GM19397 (cell line): ENCODE measurements at regions not wholly inside any gene's neighbourhood (a gene's known extent, or its start where the extent isn't known, plus 50 kb on each side); places are given as distances from the start of the nearest gene placed in this dataset.

ENCODE experiments used
- ATAC-seq: cut with Tn5 transposase; IDR thresholded peaks from one replicate; pipeline ENCODE4 v1.9.1; 2021; ENCODE audit warnings: mild to moderate bottlenecking, moderate library complexity; ENCODE audit not compliant: unreplicated experiment

GRCh38 chr16:5527817-5528216 lies 430.2 kb upstream of the EEF2KMT start:
- no peak for ATAC-seq

GRCh38 chr16:5526826-5527225 lies 429.2 kb upstream of the EEF2KMT start:
- no peak for ATAC-seq

DNA sequence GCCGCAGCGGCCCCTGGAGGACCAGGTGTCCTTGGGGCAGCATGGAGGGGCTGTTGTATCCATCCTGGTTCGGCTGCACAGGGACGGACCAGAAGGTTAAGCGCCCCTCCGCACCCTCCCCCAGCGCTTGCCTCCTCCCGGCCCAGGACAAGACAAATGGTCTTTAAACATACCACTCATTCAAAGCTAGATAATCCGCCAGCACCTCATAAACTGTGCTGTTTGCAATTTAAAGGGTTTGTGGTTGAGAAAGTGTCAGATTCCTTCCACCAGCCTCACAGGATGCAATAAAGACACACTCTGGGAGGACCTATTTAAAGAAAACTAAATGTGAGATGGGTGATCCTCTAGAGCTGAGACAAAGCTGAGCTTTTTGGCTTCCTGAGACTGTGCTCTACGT lies 426.2 kb upstream of the EEF2KMT start:
- ATAC-seq: no peak

DNA sequence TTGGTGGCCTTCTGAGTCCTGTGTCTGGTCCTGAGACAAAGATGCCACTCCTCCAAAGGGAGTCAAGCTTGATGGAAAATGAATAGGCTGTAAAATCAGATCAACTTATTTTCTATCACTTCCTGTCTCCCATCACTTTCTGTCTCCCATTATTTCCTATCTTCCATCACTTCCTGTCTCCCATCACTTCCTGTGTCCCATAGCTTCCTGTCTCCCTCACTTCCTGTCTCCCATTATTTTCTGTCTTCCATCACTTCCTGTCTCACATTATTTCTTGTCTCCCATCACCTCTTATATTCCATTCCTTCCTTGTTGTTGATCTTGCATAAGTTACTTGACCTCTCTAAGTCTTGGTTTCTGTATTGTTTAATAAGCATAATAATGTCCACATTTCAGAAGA lies 418.5 kb upstream of the EEF2KMT start:
- no peak for ATAC-seq

DNA sequence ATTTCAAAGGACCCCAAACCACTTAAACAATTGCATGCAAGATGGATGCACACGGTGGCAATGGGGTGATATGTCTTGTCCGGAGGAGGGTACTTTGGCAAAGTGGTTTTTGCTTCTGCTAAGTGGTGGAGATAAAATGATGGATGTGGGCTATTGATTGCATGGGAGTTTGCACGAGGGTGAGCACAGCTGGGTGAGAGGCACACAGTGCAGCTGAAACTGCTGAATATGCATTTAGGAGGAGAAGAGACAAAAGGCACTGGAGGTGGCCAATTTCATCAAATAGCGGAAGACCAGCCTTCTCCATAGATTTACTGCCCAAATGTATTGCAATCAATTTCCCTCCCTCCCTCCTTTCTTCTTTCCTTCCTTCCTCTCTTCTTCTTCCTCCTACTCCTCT lies 414.4 kb upstream of the EEF2KMT start:
- no peak for ATAC-seq

- ATAC-seq: no peak
Measured at GRCh38 chr16:5510819-5511370, 413.3 kb upstream of the EEF2KMT start.

DNA sequence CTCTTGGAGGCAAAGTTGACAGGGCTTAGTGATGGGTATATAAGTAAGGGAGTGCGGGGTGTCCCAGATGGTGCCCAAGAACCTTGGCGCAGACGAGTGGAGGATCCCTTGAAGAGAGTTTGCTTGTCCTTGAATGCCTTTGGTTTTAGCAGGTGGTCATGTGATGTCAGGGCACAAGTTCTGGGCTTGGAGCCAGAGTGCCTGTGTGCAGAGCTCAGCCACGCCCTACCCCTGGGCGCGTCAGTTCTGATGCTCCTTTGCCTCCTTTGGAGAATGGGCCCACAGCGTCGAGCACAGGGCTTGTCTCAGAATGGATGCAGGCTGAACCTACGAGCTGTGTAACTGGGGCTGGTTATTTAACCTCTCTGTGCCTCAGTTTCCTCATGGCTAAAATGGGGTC lies 412.2 kb upstream of the EEF2KMT start:
- no peak for ATAC-seq

- ATAC-seq: no peak
Measured at GRCh38 chr16:5509336-5509735, 411.7 kb upstream of the EEF2KMT start.

GRCh38 chr16:5508371-5508770 lies 410.8 kb upstream of the EEF2KMT start:
- ATAC-seq: no peak

DNA sequence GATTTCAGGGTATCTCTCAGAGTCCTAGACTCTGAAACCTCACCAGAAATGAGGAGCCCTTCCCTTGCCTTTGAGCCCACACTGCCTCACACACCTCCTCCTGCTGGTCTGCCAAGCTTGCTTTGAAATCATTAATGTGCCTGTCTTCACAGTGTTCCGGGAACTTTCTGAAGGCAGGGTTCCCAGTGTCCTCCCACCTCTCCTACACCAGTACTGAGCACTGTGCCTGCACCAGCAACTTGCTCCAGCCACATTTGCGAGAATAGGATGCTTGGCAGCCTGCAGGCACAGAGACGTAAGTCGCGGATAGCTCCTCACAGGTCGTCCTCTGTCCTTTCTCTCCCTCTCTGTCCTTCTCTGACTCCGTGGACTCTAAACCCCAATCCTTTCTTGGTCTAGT lies 408.4 kb upstream of the EEF2KMT start:
- no peak for ATAC-seq

GRCh38 chr16:5505091-5505887 lies 407.7 kb upstream of the EEF2KMT start:
- no peak for ATAC-seq

DNA sequence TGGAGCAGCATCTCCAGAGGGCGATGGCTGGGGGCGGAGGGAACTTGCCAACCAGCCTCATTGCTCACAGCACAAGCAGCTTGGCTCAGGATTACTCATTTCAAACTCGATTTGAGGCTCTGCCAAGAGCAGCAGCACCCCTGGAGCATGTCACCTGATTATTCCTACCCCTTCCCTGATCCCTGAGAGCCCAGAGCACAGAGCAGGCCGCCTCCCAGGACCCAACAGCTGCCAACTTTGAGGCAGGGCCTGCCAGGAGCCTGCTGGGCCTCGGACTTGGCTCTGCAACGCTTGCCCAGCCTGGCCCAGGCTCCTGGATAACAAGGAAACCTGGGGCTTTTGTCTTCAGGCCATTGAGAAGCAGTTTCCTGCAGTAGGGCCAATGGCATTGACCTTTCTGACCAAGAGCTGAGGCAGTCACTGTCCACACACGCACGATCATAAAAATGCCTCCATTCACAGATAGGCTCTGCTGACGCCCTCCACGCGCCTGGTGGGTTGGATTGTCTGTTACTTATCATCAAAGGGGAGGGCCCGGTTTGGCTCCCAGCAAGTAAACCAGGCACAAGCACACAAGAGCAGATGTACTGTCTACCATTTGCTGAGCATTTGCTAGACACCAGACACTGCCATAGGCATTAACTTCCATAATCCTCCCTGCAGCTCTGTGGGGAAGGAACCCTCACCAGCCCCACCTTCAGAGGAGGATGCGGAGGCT lies 406.6 kb upstream of the EEF2KMT start:
- no peak for ATAC-seq

DNA sequence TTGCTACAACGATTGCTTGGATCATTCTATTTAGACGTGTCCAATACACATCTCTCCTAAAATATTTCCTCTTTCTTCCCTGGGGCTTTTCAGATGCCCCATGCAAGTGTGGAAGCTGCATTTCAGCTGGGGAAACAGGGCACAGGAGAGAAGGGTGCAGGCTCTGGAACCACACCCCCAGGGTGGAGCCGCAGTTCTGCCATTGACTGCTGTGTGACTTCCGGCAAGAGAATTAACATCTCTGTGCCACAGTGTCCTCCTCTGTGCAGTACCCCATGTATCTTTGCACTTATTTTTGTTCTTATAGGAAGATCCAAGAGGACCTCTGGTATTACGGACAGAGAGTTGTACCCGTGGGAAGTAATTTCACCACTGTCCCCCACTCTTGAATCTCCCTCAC lies 405.3 kb upstream of the EEF2KMT start:
- no peak for ATAC-seq

- no peak for ATAC-seq
Measured at GRCh38 chr16:5502467-5502869, 404.9 kb upstream of the EEF2KMT start.

DNA sequence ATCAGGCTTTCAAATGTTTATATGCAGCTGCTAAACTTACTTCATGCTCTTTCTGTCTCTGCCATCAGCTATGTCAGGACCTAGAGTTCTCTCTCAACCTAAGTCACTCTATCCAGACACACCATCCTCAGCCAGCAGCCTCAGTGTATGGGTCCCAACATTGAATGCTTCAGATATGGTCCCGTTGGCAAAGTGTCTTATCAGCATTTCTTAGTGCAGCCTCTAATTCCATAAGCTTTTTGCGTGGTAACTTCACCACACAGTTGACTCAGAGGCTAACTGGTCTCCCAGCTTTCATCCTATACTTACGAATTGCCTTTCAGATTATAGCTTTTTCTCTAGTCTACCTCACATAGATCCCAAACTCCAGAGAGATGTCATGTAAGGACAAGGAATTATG lies 402.9 kb upstream of the EEF2KMT start:
- ATAC-seq: no peak

DNA sequence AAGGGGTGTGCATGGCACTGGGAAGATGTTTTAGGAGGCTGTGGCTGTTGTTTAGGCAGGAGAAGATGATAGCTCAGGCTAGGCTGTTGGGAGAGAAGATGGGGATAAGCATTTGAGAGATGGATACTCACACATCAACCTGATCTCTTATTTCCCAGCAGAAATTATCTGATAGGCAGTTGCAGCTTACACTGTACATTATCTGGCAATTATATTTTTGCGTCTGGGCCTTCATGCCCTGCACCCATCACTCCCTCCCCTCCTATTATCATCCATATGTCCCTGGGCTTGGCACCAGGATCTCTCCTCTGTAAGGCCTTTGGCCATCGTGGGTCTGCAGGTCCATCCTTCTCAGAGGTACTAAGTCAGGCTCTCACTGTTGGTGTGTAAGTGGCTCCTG lies 401.0 kb upstream of the EEF2KMT start:
- ATAC-seq: no peak

GRCh38 chr16:5496013-5496412 lies 398.4 kb upstream of the EEF2KMT start:
- ATAC-seq: no peak

DNA sequence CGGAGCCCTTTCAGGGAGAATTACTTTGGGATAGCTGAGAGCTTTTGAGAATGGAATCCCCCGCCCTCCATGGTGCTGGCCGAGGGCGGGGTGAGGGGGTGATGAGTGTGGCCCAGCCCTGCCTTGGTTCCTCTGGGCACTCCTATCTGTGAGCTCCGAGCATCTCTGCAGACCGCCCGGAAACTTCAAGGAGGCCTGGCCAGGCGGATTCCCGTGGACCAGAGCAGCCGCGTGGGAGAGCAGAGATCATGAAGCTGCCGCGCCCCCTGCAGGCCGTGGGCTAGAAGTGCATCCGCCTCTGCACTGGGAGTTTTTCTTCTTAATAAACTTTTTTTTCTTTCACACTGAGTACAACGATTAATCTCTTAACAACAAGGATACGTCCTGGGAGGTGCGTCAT lies 392.9 kb upstream of the EEF2KMT start:
- ATAC-seq: no peak

GRCh38 chr16:5488581-5488980 lies 391.0 kb upstream of the EEF2KMT start:
- no peak for ATAC-seq

DNA sequence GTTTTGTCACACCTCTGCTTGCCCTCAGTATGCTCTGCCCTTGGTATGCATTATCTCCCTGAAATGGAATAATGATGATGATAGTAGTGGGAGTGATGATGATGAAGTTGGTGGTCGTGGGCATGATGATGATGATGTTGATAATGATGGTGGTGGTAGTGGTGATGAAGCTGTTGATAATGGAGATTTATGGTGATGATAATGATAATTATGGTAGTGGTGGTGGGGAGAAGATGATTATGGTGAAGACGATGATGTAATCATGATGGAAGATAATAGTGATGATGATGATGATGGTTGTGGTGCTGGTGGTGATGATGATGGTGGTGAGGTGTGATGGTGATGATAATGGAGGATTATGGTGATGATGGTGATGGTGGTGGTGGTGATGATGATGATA lies 390.1 kb upstream of the EEF2KMT start:
- ATAC-seq: no peak

GRCh38 chr16:5482256-5482655 lies 384.7 kb upstream of the EEF2KMT start:
- no peak for ATAC-seq
